ENCODE measurements at regions not wholly inside any gene's neighbourhood (a gene's known extent, or its start where the extent isn't known, plus 50 kb on each side); places are given as distances from the start of the nearest gene placed in this dataset.

DNA sequence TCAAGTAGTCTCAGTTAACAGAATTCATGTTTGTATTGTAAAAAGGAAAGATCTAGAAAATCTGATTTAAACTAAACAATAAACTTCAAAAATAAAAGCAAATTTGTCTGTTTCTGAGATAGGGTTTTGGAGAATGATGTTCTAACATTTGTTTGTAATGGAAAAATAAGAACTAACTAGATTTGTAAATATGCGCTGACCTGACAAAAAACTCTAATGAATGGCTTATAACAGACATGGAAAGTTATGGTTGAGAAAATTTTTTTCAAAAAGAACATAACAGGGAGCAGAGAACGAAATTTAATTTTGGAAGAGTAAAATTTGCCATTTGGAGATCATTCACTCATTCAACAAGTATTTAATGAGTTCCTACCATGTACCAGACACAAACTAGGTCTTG, 179.0 kb upstream of the TARS1 start:
- Mint-ChIP-seq H3K9me3 (peaks cover 3 to 23% (median 12%) of the 10 kb centered on the region in 5 donors), H3K27ac (no peak overlapping the region), H3K4me3 (no peak overlapping the region), H3K4me1 (no peaks in the 10 kb centered on the region), H3K36me3 (peaks cover 0 to 4% (median 0%) of the 10 kb centered on the region in 3 donors), H3K27me3 (peaks cover 0 to 3% of the 10 kb centered on the region in 2 donors)
- Histone ChIP-seq H3K27ac (ENCODE audit: low read depth, low read length) (no peak overlapping the region), H3K36me3 (ENCODE audit: insufficient read depth, low read length) (no peaks in the 10 kb centered on the region), H3K4me3 (ENCODE audit: low read length) (no peak overlapping the region), H3K4me1 (ENCODE audit: insufficient read depth, low read length) (no peaks in the 10 kb centered on the region), H3K27me3 (ENCODE audit: insufficient read depth, low read length, poor library complexity, severe bottlenecking) (no peaks in the 10 kb centered on the region), H3K9me3 (ENCODE audit: low read length) (no peaks in the 10 kb centered on the region)
- CTCF ChIA-PET, result no interaction called here
- no peak for DNase-seq
- POLR2A ChIA-PET, result no interaction called here

DNA sequence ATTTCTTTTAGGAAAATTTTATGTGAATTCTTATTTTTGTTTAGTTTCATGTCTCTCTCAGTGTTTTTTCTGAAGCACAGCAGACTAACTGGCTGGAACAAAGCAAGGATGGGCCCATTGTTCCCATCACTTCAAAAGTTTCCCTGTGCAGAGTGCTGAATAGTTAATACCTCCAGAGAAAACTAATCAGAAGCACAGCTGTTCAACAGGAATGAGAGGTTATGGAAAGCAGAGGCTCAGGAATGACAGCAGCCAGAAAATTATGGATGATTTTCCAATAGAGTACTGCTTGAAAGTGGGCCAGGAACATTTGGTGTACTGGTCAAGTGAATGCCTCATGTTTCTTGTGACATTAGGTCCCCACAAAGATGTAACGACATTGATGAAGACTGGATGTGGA, 173.0 kb upstream of the TARS1 start:
- CTCF ChIA-PET, result no interaction called here
- Histone ChIP-seq H3K27ac (ENCODE audit: low read depth, low read length) (no peak overlapping the region), H3K36me3 (ENCODE audit: insufficient read depth, low read length) (no peaks in the 10 kb centered on the region), H3K4me1 (ENCODE audit: insufficient read depth, low read length) (no peaks in the 10 kb centered on the region), H3K9me3 (ENCODE audit: low read length) (no peaks in the 10 kb centered on the region), H3K4me3 (ENCODE audit: low read length) (no peak overlapping the region), H3K27me3 (ENCODE audit: insufficient read depth, low read length, poor library complexity, severe bottlenecking) (no peaks in the 10 kb centered on the region)
- H3K4me3 Mint-ChIP-seq, result no peak overlapping the region
- H3K27ac Mint-ChIP-seq, result no peak overlapping the region
- peaks cover 2 to 18% (median 11%) of the 10 kb centered on the region in 5 donors for H3K9me3 Mint-ChIP-seq
- no peak for DNase-seq
- H3K27me3 Mint-ChIP-seq, result peaks cover 0 to 3% of the 10 kb centered on the region in 2 donors
- POLR2A ChIA-PET, result no interaction called here
- peaks cover 0 to 4% (median 0%) of the 10 kb centered on the region in 3 donors for H3K36me3 Mint-ChIP-seq
- no peaks in the 10 kb centered on the region for H3K4me1 Mint-ChIP-seq

DNA sequence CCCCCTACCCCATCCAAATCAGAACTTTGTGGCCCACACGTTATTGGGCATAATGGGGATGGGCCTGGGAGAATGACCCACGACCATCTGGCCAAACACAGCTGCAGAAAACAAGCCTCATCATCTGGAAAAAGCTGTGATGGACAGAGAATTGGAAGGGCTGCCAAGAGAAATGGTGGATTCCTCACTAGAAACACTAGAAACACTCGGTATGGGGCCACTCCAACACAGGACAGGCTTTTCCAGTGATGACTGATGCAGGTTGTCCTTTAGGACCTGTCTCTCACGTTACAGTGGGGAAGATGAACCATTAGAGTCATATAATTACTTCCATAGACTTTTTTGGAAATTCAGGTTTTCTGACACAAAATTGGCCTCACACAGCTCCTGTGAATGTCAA, 172.4 kb upstream of the TARS1 start:
- peaks cover 0 to 4% (median 0%) of the 10 kb centered on the region in 3 donors for H3K36me3 Mint-ChIP-seq
- DNase-seq, result no peak
- ChIA-PET CTCF (no interaction called here), POLR2A (no interaction called here)
- Histone ChIP-seq H3K4me1 (ENCODE audit: insufficient read depth, low read length) (no peaks in the 10 kb centered on the region), H3K4me3 (ENCODE audit: low read length) (no peak overlapping the region), H3K9me3 (ENCODE audit: low read length) (no peaks in the 10 kb centered on the region), H3K27ac (ENCODE audit: low read depth, low read length) (no peak overlapping the region), H3K27me3 (ENCODE audit: insufficient read depth, low read length, poor library complexity, severe bottlenecking) (no peaks in the 10 kb centered on the region), H3K36me3 (ENCODE audit: insufficient read depth, low read length) (no peaks in the 10 kb centered on the region)
- no peaks in the 10 kb centered on the region for H3K4me1 Mint-ChIP-seq
- no peak overlapping the region for H3K4me3 Mint-ChIP-seq
- peaks cover 2 to 16% (median 10%) of the 10 kb centered on the region in 5 donors for H3K9me3 Mint-ChIP-seq
- peaks cover 0 to 3% of the 10 kb centered on the region in 2 donors for H3K27me3 Mint-ChIP-seq
- no peak overlapping the region for H3K27ac Mint-ChIP-seq

DNA sequence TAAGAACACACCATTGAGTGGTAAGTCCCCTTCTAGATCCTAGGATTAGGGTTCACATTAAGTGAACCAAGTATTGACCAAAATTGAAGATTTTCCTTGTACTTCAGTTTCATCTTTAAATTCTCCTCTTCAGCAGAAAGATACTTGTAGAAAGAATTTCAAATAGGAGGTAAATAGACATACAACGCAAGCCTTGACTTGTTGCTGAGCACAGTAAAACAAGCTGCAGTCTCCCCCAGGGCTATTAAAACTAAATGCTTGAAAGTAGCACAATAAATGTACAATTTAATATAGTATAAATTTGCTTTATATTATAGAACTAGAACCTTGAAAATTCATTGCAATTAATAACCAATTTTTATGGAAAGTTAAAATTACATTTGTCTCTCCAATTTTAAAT, 170.1 kb upstream of the TARS1 start:
- peaks cover 0 to 2% (median 0%) of the 10 kb centered on the region in 5 donors for H3K9me3 Mint-ChIP-seq
- Histone ChIP-seq H3K27me3 (ENCODE audit: insufficient read depth, low read length, poor library complexity, severe bottlenecking) (no peaks in the 10 kb centered on the region), H3K9me3 (ENCODE audit: low read length) (no peaks in the 10 kb centered on the region), H3K27ac (ENCODE audit: low read depth, low read length) (no peak overlapping the region), H3K4me3 (ENCODE audit: low read length) (no peak overlapping the region), H3K36me3 (ENCODE audit: insufficient read depth, low read length) (no peaks in the 10 kb centered on the region), H3K4me1 (ENCODE audit: insufficient read depth, low read length) (no peaks in the 10 kb centered on the region)
- no peaks in the 10 kb centered on the region for H3K27me3 Mint-ChIP-seq
- H3K4me1 Mint-ChIP-seq, result no peaks in the 10 kb centered on the region
- ChIA-PET POLR2A (no interaction called here), CTCF (no interaction called here)
- no peaks in the 10 kb centered on the region for H3K36me3 Mint-ChIP-seq
- H3K27ac Mint-ChIP-seq, result no peak overlapping the region
- no peak overlapping the region for H3K4me3 Mint-ChIP-seq
- no peak for DNase-seq

DNA sequence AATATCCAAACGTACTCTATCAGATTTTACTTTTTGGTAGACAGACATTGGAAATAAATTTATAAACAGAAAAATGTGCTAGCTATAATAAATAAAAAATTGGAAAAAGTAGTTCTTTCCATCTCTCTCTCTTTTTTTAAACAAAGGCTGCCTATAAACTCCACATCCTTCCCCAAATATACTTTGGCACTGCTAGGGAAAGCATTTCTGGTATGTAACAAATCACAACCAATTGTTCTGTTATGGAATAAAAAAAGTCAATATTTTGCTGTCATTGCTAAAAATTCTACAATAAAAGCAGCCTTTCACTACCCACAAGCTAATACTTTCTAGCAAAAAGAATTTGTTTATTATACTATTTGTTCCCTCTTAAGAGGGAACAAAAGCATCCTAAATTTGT, 169.2 kb upstream of the TARS1 start:
- DNase-seq, result no peak
- no peak overlapping the region for H3K4me3 Mint-ChIP-seq
- ChIA-PET POLR2A (no interaction called here), CTCF (no interaction called here)
- H3K36me3 ChIP-seq (ENCODE audit: insufficient read depth, low read length), result no peaks in the 10 kb centered on the region
- no peaks in the 10 kb centered on the region for H3K4me1 ChIP-seq (ENCODE audit: insufficient read depth, low read length)
- no peaks in the 10 kb centered on the region for H3K27me3 ChIP-seq (ENCODE audit: insufficient read depth, low read length, poor library complexity, severe bottlenecking)
- H3K36me3 Mint-ChIP-seq, result no peaks in the 10 kb centered on the region
- no peaks in the 10 kb centered on the region for H3K9me3 ChIP-seq (ENCODE audit: low read length)
- no peak overlapping the region for H3K4me3 ChIP-seq (ENCODE audit: low read length)
- peaks cover 0 to 2% (median 0%) of the 10 kb centered on the region in 5 donors for H3K9me3 Mint-ChIP-seq
- H3K27me3 Mint-ChIP-seq, result no peaks in the 10 kb centered on the region
- H3K27ac Mint-ChIP-seq, result no peak overlapping the region
- no peak overlapping the region for H3K27ac ChIP-seq (ENCODE audit: low read depth, low read length)
- no peaks in the 10 kb centered on the region for H3K4me1 Mint-ChIP-seq

DNA sequence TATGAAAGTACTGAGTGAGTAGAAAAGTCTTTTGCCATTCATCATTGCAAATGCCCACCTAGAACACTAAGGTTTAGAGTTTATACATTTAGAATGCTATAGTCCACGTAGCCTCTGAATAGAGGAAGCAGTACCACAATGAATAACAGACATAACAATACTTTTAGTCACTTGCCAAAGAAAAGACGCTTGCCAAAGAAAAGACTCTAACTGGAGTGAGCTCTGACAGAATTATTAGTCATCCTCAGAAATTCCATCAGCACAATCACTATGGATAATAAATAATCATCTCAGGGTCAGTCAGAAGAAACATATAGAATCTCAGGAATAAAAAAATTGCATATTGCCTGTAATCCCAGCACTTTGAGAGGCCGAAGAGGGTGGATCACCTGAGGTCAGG, 168.5 kb upstream of the TARS1 start:
- no peak for DNase-seq
- H3K36me3 ChIP-seq (ENCODE audit: insufficient read depth, low read length), result no peaks in the 10 kb centered on the region
- H3K27ac Mint-ChIP-seq, result no peak overlapping the region

DNA sequence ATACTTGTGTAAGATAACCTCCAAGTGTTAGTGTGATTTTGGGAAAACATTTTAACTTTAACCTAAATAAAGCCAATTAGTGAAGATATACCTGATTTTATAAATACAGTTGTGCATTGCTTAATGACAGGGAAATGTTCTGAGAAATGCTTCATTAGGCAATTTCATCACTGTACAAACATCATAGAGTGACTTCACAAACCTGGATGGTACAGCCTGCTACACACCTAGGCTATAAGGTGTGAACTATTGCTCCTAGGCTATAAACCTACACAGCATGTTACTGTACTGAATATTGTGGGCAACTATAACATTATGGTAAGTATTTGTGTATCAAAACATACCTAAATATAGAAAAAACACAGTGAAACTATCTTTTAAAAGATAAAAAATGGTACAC, 166.8 kb upstream of the TARS1 start:
- POLR2A ChIA-PET, result no interaction called here
- Histone ChIP-seq H3K27me3 (ENCODE audit: insufficient read depth, low read length, poor library complexity, severe bottlenecking) (no peaks in the 10 kb centered on the region), H3K9me3 (ENCODE audit: low read length) (no peaks in the 10 kb centered on the region), H3K4me3 (ENCODE audit: low read length) (no peak overlapping the region), H3K36me3 (ENCODE audit: insufficient read depth, low read length) (no peaks in the 10 kb centered on the region), H3K4me1 (ENCODE audit: insufficient read depth, low read length) (no peaks in the 10 kb centered on the region), H3K27ac (ENCODE audit: low read depth, low read length) (no peak overlapping the region)
- peaks cover 0 to 5% (median 0%) of the 10 kb centered on the region in 5 donors for H3K9me3 Mint-ChIP-seq
- CTCF ChIA-PET, result no interaction called here
- H3K4me3 Mint-ChIP-seq, result no peak overlapping the region
- DNase-seq, result no peak
- H3K27ac Mint-ChIP-seq, result no peak overlapping the region
- H3K36me3 Mint-ChIP-seq, result no peaks in the 10 kb centered on the region
- no peaks in the 10 kb centered on the region for H3K4me1 Mint-ChIP-seq
- no peaks in the 10 kb centered on the region for H3K27me3 Mint-ChIP-seq

More for the DNA sequence above, 168.5 kb upstream of the TARS1 start:
- Mint-ChIP-seq H3K4me1 (no peaks in the 10 kb centered on the region), H3K36me3 (no peaks in the 10 kb centered on the region), H3K4me3 (no peak overlapping the region), H3K9me3 (peaks cover 0 to 2% (median 0%) of the 10 kb centered on the region in 5 donors), H3K27me3 (no peaks in the 10 kb centered on the region)
- Histone ChIP-seq H3K9me3 (ENCODE audit: low read length) (no peaks in the 10 kb centered on the region), H3K27ac (ENCODE audit: low read depth, low read length) (no peak overlapping the region), H3K27me3 (ENCODE audit: insufficient read depth, low read length, poor library complexity, severe bottlenecking) (no peaks in the 10 kb centered on the region), H3K4me3 (ENCODE audit: low read length) (no peak overlapping the region), H3K4me1 (ENCODE audit: insufficient read depth, low read length) (no peaks in the 10 kb centered on the region)
- ChIA-PET CTCF (no interaction called here), POLR2A (no interaction called here)

DNA sequence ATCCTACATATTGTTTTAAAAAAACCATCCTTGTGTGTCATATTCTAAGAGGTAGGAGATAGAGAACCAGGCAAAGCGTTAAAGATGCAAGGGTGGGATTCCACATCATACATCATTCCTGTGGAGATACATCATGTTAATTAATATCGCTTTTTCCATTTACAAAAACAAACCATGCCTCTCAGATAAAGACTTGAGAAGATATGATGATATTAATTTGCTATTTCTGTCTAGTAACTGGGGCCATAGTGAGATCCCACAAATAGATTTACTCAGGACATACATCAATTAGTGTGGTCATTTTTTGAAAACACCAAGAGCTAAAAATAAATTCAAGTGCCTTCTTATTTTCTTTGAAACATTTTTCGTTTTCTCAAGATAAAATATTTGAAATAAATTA, 165.4 kb upstream of the TARS1 start:
- H3K36me3 ChIP-seq (ENCODE audit: insufficient read depth, low read length), result no peaks in the 10 kb centered on the region
- H3K4me1 ChIP-seq (ENCODE audit: insufficient read depth, low read length), result no peaks in the 10 kb centered on the region
- H3K27me3 ChIP-seq (ENCODE audit: insufficient read depth, low read length, poor library complexity, severe bottlenecking), result no peaks in the 10 kb centered on the region
- Mint-ChIP-seq H3K27me3 (no peaks in the 10 kb centered on the region), H3K9me3 (peaks cover 0 to 3% (median 0%) of the 10 kb centered on the region in 5 donors), H3K4me3 (no peak overlapping the region), H3K4me1 (no peaks in the 10 kb centered on the region), H3K27ac (no peak overlapping the region), H3K36me3 (no peaks in the 10 kb centered on the region)
- H3K27ac ChIP-seq (ENCODE audit: low read depth, low read length), result no peak overlapping the region
- DNase-seq, result no peak
- ChIA-PET POLR2A (no interaction called here), CTCF (no interaction called here)
- H3K9me3 ChIP-seq (ENCODE audit: low read length), result no peaks in the 10 kb centered on the region
- H3K4me3 ChIP-seq (ENCODE audit: low read length), result no peak overlapping the region
